Left lobe of liver (tissue), 2 donors: ENCODE measurements at regions not wholly inside any gene's neighbourhood (a gene's known extent, or its start where the extent isn't known, plus 50 kb on each side); places are given as distances from the start of the nearest gene placed in this dataset.

Source experiments
- ATAC-seq: fragments of 200-7000 bp; cut with Tn5 transposase; one replicate; pipeline ENCODE4 v1.9.1; 2020; ENCODE audit warnings: mild to moderate bottlenecking, moderate library complexity
- DNase-seq: peaks from one replicate; pipeline ENCODE4 v3.0.0-alpha.2; 2020; ENCODE audit warnings: low spot score
- donor health status: DM: no; HTN: no; CAD: no; lungs with moderate emphysema.
- donor health status: DM: no; HTN: yes; CAD: no.

DNA sequence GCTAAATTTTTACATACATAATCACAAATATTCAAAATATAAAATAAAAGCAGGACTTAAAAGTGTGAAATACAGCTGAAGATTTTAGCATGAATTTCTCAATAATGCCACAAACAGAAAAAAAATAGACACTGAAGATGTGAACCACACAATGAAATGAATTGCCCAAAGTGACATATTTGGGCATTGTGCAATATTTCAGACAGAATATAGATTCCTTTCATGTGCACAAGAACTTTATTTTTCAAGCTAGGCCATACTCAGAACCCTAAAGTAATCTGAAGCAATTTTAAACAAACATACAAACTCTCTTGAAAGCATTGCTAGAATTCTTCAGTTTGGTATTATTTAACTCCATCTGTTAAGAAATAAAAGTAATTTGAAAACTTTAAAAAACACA lies 764.1 kb downstream of the STIM2 start:
- no peak for ATAC-seq

DNA sequence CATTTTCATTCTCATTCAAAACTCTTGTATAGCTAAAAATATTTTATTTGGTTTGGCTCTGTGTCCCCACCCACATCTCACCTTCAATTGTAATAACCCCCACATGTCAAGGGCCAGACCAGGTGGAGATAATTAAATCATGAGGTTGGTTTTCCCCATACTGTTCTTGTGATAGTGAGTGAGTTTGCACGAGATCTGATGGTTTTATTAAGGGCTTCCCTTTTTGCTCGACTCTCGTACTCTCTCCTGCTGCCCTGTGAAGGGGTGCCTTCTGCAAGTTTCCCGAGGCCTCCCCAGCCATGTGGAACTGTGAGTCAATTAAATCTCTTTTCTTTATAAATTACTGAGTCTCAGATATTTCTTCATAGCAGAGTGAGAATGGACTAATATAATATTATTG lies 768.0 kb downstream of the STIM2 start:
- DNase-seq (no peak), ATAC-seq (no peak)

More for the DNA sequence above, 764.1 kb downstream of the STIM2 start:
- no peak for DNase-seq

DNA sequence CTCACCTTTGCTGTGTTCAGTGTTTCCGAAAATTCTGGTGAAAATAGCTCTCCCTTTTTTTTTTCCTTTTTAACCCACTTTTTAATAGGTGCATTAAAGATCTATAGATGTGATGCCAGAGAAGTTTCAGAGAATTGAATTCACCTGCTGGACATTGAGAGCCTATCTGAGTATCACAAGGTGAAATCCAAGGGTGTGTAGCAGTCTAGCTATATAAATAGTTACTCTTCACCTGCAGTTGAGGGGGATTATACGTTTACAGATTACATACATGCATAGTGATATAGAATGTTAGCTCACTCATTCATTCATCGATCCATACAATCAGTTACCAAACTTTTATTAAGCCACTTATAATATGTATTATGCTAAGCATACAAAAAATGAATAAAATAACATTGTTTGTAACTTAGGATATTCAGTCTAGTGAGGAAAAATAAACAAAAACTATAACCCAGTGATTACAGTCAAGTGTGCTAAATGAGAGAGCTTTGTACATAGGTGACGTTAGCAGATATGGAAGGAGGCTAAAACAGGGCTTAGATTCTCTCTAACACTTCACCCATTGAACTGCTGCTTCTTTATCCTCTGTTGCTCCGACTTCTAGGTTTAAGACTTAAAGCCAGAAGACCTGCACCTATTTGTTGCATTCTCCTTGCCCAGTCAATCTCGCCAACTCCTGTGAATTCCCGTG lies 769.0 kb downstream of the STIM2 start:
- DNase-seq (no peak), ATAC-seq (no peak)

DNA sequence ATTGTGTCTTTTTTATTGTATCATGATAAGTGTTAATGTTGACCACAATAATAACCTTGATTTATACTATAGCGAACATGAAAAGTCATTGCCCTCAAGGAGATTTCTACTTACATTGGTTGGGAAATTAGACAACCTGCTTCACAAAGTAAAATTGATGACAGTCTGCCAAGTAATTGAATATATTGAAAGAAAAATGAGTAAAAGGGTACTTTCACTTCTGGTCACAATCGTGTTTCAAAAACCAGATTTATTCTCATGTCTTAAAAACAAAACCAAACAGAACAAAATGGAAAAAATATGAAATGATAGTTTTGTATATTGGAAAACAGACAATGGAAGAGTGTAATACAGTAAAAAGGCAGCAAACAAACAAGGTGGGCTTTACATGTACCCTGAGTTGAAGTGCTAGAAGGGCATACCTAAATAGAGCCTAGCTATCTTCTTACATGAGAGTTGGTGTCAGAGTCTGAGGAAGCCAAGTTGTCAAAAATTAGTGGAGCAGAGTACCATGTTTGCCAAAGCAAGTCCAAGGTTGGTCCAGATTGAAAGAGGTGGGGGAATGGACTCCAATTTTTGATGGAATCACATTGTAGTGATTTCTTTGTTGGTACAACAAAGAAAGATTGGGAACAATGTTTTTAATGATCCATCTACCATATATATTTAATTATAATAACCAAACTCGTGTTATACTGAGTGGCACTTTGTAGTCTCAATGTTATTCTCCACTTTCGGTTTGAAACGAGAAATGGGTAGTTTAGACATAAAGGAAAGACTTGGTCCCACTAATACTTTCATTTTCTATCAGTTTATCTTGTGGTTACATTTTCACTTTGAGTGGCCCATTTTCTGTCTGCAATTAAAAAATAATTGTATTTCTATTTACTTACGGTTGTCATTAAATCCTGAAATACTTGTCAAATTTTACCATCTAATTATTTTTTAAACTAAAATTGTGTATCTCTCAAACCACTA lies 775.6 kb downstream of the STIM2 start:
- ATAC-seq (no peak), DNase-seq (no peak)

DNA sequence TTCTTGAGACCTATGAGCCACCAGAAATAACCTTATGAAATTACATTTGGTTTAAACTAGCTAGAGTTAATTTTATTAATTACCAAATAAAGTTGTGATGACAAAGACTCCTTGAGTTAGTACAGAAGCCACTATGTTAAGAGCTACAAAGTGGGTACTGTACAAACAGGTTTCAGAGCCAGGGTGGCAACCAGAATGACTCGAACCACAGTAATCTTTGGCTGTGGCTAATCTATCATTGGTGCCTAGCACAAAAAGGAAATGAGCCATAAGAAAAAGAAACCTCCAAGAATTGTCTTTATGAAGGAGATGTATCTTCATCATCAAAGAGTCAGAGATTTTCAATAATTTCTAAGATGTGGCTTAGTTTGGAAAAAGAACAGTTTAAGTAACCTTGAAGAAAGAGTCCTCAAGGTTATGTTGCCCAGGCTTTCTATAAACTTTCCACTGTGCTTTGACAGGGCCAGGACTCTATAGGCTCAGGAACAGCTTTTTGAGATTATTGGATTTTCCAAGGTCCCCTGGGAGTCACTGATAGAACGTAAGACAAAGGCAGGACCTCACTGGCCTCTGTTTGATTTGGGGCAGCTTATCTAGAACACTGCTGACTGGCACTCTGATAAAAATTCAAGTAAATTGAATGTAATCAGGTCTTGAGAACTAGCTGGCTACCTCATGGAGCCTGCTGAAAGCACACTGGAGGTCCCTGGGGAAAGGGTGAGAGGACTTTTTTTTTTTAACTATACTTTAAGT lies 777.7 kb downstream of the STIM2 start:
- ATAC-seq (no peak), DNase-seq (no peak)

DNA sequence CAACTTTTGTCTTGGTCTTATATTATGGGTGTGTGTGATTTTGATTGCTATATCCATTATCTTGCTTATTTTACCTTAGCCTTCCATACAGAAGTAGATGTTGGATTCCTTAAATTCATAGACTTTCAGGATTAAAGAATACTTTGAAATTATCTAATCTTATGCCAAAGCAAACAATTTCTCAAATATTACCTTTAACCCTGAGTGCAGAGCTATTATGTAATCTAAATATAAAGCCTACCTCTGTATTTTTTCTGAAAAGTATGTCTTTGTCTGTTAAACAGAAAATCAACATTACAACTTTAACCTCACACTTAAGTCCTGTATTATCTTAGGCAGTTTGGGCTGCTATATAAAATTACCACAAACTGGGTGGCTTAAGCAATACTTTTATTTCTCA lies 782.5 kb downstream of the STIM2 start:
- no peak for DNase-seq
- ATAC-seq, result peak; percentile 84

GRCh38 chr4:27648416-27648815 lies 787.8 kb downstream of the STIM2 start:
- ATAC-seq (no peak), DNase-seq (no peak)

DNA sequence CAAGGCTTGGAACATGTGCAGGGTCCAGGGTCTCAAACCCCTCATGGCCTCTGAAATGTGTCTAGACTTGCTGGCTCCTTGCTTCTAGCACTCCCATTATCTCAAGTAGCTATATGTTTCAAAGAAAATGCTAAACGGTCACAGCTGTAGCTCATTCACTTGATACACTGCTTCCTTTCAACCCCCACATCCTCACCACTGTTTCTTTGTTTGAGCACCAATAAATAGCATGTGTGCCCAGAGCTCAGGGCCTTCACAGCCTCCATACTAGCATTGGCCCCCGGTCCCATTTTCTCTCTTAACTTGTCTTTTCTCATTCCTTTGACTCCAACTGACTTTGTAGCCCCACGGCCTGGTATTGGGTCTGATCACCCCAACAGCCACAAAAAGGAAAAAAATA lies 801.8 kb downstream of the STIM2 start:
- ATAC-seq, result no peak

DNA sequence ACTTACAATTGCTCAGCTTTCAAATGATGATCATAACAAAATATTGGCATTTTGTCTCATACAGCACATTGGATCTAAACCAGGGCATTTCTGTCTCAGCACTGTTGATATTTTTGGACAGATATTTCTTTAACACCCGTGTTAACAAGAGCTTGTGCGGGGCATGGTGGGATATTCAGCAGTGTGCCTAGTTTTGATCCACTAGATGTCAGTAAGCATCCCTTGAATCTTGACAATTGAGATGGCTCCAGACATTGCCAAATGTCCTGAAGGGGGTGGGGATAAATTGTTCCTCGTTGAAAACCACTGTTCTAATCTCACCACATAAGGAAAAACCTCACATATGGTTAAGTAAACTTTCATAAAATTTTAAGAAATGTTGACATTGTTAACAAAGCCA lies 806.3 kb downstream of the STIM2 start:
- DNase-seq (no peak), ATAC-seq (peak; percentile 70)

More for the DNA sequence above, 801.8 kb downstream of the STIM2 start:
- no peak for DNase-seq

DNA sequence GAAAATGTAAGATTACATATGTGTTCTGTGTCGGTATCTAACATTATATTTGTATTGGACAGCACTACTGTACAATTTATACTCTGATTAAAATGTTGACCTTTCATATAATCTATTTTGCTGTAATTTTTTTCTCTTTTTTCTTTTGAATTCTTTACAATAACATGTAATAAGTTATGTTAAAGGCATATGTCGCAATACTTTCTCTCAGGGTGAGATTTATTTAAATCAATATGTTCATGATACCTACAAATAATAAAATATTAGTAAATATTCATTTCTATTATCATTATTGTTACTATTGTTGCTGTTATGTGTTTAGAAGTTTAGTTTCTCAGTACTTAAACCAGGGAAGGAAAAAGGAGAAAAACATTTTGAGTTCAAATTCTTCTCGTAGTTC lies 807.4 kb downstream of the STIM2 start:
- ATAC-seq, result no peak

DNA sequence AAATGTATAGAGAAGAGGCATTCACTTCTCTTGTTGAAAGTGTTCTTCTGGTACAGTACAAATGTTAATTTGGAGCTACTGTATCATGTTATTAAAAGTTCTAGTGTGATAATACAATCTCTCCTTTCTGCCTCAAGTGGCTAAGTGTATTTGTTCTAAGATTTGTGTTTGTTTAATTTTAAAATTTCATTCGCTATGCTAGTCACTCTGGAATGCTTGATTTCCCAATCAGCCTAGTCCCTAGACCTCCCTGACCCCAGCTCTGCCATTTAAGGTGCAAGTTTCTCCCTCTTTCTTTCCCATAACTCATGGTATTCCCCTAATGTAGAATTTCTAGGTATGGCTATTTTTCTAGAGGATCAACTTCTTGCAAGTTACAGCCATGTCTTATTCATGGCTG lies 817.4 kb downstream of the STIM2 start:
- ATAC-seq, result no peak
- no peak for DNase-seq

More for the DNA sequence above, 807.4 kb downstream of the STIM2 start:
- DNase-seq, result no peak

- ATAC-seq, result peak; percentile 100
- peak; percentile 60 for DNase-seq
Measured at GRCh38 chr4:27684610-27685011, 824.0 kb downstream of the STIM2 start.

DNA sequence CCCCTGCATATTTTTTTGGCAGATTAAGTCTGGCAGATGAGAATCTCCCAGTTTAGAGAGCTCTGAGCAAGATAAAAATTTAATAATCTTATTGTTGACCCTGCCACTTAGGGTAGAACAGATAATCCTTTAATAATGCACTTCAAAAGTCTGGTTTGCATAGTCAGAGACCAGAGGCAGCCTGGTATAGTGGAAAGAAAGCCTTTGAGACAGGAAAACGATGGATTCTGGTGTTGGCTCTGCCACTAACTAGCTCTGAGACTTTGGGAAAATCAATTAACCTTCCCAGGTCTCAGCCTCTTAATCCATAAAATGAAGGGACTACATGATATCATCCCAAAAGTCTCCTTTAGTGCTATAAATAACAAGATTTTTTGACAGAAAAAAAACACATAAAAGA lies 824.5 kb downstream of the STIM2 start:
- ATAC-seq (no peak), DNase-seq (no peak)

- ATAC-seq (no peak), DNase-seq (no peak)
Measured at GRCh38 chr4:27685947-27686346, 825.3 kb downstream of the STIM2 start.

GRCh38 chr4:27692158-27692557 lies 831.5 kb downstream of the STIM2 start:
- ATAC-seq (peak; percentile 93), DNase-seq (no peak)

- DNase-seq (no peak), ATAC-seq (no peak)
Measured at GRCh38 chr4:27692868-27693634, 832.4 kb downstream of the STIM2 start.

DNA sequence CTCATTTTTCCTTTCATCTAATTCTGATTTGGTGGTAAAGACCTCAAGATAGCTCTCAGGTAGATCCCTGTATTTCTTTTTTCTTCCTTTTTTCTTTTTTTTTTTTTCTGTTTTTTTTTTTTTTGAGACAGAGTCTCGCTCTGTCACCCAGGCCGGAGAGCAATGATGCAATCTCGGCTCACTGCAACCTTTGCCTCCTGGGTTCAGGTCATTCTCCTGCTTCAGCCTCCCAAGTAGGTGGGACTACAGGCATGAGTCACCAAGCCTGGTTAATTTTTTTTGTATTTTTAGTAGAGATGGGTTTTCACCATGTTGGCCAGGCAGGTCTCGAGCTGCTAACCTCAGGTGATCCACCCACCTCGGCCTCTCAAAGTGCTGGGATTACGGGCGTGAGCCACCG lies 835.6 kb downstream of the STIM2 start:
- DNase-seq (peak; percentile 85), ATAC-seq (peak; percentile 79)

DNA sequence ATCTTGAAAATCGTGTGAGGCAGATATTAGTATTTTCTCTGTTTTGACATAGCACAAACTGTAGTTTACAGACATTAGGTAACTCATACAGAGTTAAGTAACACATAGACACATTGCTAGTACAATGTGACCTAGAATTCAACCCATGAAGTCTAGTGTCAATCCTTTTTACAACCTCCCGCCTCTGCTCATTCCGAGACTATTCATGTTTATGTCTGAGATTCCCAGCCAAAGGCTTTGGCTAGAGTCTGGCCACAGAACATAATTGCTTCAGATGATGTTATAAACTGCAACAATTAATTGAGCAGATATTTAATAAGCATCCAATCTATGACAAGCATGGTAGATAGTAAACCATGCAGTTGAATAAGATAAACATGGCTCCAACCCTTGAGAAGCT lies 841.0 kb downstream of the STIM2 start:
- no peak for DNase-seq
- ATAC-seq, result peak; percentile 89

- DNase-seq (no peak), ATAC-seq (peak; percentile 85)
Measured at GRCh38 chr4:27702730-27703431, 842.2 kb downstream of the STIM2 start.

DNA sequence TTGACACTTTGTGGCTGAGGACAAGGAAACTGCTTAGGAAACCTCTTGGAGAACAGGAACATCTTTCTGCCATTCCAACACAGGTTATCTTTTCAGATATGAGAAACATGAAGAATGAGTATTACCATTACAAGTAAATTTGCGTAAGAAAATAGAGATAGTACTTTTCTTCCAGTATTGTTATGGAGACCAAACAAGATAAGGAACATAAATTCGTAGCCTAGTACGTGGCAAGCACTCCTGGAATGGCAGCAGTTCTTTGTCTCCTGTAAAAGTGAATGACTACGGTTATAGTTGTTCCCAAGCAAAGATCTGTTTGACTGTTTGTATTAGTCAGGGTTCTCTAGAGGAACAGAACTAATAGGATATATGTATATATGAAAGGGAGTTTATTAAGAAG lies 843.1 kb downstream of the STIM2 start:
- ATAC-seq (no peak), DNase-seq (no peak)
